NOMO-1 treated with dmso at 0.1 percent for 144 hours (cell line): ENCODE measurements at regions not wholly inside any gene's neighbourhood (a gene's known extent, or its start where the extent isn't known, plus 50 kb on each side); places are given as distances from the start of the nearest gene placed in this dataset.

Experiments
- DNase-seq: peaks from one replicate; lab custom pipeline; 2025; ENCODE audit not compliant: unreplicated experiment; lab: John Stamatoyannopoulos, UW

DNA sequence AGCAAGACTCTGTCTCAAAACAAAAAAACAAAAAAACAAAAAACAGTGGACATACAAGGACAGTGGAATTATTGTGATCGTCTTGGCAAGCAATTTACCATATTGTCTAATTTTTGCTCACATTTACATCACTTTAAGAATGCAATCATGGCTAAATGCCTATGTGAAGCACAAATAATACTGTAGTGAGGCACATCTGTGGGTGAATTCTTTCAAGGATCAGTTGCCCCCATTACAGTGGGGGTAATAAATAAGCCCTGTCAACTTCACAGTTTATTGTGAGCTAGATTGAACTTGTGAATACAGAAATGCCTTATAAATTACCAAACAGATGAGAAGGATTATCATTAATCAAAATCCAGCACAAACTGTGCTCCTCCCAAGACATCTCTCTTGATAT, 150.2 kb upstream of the PAPPA start:
- no peak for DNase-seq

DNA sequence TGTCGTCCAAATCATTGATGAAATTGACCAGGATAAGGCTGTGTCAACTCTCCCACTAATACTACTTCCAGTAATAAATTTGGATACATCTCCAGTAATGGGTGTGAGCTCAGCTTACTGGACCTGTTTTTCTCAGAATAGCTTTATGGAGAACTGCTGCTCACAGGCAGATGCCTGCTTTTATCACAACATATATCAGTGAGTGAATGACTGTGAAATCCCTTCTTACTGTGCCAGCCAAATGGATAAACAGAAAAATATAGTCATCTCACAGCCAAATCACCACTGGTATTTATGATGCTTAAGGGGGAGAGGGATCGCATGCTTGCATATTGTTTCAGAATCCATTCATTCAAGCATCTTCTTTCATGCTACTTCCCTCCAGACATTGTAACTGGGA, 148.4 kb upstream of the PAPPA start:
- DNase-seq, result no peak

DNA sequence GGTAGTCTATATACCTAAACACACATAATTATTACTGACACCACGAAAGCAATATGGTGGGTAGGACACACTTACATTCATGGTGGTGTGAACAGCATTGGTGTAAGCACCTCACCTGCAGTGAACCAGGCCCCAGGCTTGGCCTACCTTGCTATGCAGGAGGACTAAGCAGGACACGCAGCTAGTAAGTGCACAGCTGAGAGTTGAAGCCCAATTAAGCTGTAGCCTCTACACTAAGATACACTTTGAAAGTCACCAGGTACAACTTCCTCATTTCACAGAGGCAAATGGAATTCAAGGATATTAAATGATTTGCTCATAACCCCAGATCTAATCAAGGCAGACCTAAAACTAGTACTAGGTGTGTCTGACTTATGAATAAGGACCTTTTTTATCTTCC, 145.8 kb upstream of the PAPPA start:
- no peak for DNase-seq

DNA sequence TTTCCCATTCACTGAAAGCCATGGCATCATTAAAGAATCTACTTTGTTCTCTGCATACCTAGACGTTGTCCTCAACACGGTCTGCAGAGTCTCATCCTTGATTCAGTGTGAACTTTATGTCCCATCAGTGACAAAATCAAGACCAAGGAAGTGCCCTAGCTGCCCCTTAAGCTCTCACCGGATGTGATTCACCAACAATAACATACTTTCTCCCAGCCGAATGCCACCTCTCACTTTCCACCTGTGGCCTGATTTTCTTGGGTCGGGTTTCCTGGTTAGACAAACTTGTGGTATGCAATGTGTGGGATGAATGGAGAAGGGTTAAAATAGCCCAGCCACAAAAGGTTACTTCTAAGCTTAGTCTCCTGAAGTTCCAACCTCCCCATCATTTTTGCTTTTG, 145.3 kb upstream of the PAPPA start:
- DNase-seq, result no peak

DNA sequence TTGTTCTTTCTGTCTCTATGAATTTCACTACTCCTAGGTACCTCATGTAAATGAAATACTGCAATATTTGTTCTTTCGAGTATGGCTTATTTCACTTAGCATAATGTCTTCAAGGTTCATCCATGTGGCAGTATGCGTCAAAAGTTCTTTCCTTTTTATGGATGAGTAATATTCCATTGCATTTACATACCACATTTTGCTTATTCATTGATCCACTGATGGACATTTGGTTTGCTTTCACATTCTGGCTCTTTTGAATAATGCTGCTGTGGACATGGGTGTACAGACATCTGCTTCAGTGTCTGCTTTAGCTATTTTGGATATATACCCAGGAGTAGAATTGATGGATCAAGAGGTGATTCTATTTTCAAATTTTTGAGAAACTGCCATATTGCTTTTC, 144.2 kb upstream of the PAPPA start:
- DNase-seq, result no peak

DNA sequence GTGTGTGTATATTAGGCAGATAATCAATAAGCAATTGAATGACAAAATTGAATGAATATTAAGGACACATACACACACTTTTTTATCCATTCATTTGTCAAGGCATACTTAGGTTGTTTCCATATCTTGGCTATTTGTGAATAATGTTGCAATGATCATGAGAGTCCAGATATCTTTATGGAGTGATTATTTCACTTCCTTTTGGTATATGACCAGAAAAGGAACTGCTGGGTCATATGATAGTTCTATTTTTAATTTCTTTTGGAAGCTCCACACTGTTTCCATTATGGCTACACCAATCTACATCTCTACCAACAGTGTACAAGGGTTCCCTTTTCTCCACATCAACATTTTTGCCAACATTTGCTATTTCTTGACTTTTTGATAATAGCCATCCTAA, 137.7 kb upstream of the PAPPA start:
- DNase-seq, result no peak

DNA sequence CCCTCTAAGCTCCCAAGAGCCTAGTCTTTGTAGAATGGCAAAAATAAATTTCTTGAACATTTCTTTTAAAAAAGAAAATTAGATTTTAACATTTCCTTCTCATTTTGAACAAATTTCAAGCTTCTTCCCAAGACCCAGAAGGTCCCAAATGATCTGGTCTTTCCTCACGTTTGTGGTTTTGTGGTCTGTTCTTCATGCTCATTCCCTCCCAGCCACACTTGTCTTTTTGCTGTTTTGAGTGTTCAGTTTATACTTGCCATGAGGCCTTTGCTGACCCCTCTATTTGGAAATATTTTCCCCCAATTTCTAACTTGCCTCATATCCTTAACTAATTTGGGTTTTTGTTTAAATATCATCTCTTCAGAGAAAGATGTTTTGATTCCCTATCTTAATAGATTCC, 133.4 kb upstream of the PAPPA start:
- no peak for DNase-seq

DNA sequence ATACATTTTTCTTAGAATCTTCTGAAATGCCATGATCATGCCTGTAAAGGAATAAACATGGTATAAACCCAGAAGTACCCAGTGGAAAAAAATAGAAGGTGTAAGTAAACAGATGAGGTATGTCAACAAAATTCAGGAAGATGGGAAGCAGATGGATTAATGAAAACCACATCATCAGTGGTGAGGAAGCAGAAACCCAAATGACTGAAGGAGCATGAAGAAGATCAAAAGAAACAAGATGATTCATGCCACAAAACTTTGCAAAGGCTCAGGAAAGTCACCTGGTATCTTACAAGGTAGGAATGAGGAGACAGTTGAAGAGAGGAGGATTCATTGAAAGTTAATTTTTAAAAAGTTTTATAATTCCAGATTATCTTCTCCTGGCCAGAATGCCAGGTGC, 132.8 kb upstream of the PAPPA start:
- DNase-seq, result no peak

DNA sequence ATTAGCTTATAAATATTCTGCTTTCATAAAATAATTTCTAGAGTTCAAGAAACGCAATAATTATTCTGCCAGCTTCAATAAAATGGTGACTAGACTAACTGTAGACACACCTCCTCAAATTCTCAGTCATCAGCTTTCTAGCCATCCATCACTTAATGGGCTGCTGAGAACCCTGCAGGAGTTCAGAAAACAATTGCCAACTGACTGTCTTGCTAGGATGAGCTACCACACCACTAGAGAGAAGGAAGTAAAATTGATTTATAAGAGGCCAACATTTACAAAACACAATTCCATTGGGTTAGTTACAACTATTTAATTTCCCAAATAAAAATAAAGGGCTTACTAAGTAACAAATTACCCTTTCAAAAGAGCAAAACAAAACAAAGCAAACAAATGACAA, 126.5 kb upstream of the PAPPA start:
- no peak for DNase-seq

DNA sequence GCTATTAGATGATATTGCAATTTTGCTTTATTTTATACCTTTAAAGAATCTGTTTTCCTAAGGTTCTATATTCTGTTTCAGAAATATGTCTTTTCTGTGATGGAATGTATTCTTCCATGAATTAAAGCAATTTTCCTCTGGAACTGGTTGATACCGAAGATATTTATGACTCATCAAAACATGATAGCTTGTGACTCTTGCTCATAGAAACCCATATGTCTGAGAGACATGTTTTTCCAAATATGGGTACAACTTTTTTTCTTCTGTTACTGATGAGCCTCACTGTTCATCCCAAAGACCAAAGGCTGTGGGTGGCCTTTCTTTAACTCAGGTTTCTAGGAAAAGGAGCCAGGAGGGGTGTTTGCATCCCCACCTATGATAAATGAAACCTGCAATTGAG, 126.1 kb upstream of the PAPPA start:
- no peak for DNase-seq

DNA sequence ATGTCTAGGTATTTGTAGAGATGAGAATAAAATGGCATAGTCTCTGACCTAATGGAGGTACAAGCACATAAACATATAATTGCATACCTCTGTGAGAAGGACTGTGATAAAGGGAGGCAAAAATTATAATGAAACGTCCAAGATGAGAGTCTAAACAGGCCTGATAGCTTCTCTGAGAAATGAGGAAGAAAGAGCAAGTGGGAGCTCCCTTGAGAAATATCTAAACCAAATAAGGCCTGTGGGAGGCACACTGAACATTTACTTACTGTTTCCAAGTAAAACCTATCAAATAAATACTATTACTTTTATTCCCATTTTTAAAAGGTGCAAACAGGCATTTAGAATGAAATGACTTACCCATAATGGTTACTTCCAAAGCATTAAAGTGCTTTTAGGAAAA, 125.6 kb upstream of the PAPPA start:
- no peak for DNase-seq

DNA sequence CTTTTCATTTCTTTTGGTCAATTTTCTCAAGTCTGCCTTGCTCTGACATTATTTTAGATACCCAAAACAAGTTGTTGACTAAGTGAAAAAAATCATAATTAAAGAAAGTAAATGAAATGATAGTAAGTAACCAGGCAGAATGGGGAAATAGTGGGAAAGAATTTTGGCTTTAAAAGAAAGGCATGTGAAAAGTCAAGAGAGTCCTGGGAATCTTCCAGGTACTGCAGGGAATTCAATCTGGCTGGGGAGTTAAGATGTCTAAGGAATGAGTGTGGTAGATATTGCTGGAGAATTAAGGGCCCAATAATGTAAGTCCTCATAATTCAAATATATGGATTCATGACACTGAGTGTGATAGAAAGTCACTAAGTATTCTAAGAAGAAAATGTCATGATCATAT, 123.1 kb upstream of the PAPPA start:
- no peak for DNase-seq

DNA sequence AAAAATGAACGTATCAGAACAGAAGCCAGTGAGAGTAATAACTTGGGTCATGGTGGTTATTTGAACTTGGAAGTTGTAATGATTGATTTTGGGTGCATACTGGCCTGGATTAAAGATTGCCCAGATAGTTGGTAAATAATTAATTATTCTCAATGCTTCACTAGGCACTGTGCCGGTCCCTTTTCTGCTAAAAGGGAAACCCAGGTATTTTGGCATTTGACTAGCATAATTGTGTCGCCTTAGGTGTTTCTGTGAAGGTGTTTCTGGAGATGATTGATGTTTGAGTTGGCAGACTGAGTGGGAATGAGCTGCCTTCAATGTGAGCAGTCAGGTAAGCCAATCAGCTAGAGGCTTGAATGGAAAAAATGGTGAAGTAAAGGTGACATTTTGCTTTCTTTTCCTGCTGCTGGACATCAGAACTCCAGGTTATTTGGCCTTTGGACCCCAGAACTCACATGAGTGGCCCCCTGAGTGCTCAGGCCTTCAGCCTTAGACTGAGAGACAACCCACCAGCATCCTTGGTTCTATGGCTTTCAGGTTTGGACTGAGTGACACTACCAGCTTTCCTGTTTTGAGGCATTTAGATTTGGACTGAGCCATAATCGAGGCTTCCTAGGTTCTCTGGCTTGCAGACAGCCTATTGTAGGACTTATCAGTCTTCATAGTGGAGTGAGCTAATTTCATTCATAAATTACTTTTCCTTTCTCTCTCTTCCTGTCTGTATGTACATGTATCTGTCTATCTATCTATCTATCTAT, 120.7 kb upstream of the PAPPA start:
- DNase-seq, result no peak

DNA sequence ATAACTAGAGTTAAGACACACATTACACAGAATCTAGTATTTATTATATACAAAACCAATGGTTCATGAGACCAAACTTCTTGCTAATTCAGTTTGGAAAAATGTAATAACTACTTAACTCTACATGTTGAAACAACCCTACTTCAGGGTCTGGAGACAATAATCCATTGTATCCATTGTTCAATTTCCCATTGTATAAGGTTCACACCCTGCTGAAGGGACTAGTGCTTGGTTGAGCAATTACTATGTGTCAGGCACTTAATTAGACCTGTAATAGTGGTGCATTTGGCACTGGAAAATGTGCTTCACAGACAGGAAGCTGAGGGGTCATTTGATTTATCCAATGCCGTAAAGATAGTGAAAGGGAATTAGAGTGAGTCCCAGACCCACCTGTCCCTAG, 114.3 kb upstream of the PAPPA start:
- no peak for DNase-seq

DNA sequence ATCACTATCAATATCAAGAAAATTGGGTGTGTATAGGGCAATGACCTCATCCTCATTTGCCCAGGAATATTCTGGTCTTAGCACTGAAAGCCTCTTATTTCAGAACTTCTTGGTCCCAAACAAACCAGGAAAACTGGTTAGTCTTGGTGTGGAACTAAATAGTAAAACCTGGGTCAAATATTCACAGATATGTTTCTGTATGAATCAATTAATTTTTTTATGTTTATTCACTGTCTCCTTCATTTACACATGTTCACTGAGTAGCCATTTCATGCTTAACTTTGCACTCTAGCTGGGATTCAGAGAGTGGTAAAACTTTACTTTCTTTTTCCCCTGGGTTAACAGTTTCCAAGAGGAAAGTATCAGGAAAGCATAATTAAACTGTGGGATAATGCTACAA, 113.7 kb upstream of the PAPPA start:
- DNase-seq, result no peak

DNA sequence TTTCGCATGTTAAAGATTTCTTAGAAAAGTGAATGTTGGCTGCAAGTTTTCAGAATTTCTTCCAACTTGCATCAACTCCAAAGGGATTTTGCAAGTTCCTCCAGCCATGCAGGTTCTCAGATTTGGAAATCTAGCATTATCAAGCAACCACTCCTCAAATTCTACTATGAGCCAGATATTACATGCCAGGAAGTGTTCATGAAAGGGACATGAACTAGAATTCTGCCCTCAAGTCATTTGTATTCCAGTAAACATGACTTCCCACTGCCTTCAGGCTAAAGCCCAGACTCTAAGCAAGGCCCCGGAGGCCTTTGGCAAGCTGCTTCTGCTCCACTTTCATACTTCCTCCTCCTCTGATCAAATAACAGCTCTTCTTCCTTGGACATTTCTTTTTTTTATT, 111.3 kb upstream of the PAPPA start:
- DNase-seq, result no peak

DNA sequence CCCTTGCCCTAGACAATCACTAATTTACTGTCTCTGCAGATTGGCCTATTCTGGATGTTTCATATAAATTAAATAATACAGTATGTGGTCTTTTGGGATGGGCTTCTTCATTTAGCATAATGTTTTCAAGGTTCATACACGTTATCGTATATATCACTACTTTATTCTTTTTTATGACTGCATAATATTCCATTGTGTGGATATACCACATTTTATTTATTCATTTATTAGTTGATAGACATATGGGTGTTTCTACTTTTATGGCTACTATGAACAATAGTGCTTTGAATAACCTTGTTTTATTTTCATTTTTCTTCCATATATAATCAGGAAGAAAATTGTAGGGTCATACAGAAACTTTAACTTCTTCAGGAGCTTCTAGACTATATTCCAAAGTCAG, 108.5 kb upstream of the PAPPA start:
- no peak for DNase-seq

DNA sequence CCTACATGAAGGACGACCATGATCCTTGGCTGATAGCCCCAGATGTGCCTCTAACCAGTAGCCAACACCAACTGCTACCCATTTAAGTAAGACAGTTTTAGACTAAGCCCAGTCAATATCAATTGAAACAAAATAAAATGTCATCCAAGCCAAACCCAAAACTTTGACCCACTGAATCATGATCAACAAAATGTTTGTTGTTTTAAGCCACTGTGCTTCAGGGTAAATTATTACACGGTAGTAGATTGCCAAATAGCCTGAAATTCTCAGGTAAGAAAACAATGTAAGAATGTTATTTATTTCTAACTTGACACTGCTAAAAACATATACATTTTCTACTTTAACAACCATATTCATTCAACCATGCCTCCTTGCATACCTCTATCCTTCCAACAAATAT, 105.5 kb upstream of the PAPPA start:
- no peak for DNase-seq

DNA sequence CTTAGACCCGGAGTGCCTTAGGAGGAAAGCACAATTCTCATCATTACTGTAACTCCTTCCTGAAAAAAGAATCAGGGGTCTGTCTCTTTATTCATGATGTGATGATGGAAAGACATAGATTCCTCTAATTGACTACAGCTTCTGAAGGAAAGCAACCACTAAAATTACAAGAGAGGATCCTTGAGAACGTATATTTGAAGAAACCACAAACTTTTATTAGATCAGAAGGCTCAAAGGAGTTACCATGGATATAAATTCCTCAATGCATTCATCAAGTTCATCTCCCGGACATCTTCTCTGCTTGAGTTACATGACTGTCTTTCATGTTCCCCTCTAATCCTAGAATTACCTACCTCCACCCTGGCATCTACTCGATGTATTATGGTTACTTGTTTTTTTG, 104.1 kb upstream of the PAPPA start:
- no peak for DNase-seq

DNA sequence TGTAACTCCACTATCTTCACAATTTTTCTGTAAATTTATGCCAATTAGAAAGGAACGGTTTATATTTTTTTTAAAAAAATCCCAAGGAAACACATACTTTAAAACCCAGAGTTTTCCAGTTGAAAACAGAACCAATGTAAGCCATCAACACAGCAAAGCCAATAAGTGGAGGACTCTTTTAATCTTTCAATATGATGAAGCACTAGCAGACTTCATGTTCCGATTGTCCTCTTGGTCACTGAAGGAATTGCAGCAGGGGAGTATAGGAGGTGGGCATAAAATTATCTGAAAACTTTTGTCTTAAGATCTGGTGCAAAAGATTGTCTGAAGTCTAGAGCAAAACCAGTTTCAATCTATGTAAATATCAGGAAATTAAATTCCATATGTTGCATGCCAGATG, 102.1 kb upstream of the PAPPA start:
- no peak for DNase-seq

DNA sequence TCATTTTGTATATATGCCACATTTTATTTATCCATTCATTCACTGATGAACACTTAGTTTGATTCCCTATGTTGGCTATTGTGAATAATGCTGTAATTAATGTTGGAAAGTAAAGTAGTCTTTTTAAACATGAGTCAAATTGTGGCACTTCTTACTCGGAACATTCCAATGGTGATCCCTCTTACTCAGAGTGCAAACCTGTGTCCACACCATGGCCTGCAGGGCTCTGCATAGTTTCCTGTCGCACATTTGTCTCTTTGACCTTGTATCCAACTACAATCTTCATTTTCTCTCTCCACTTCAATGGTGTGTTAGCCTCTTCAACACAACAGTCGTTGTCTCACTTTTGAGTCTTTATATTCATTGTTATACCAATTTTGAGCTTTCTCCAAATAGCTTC, 98.1 kb upstream of the PAPPA start:
- no peak for DNase-seq

DNA sequence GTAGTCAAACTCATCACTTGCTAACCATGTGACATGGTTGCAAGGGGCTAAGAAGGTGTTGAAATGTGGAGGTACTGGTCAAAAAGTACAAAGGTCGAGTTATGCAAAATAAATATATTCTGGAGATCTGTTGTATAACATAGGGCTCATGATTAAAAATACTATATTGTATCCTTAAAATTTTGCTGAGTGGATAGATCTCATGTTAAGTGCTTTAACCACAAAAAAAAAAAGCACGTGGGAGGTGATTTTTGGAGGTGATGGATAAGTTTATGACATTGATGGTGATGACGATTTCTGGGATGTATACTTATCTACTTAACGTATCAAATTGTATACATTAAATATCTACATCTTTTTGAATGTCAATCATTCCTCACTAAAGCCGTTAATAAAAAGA, 96.2 kb upstream of the PAPPA start:
- DNase-seq, result no peak

DNA sequence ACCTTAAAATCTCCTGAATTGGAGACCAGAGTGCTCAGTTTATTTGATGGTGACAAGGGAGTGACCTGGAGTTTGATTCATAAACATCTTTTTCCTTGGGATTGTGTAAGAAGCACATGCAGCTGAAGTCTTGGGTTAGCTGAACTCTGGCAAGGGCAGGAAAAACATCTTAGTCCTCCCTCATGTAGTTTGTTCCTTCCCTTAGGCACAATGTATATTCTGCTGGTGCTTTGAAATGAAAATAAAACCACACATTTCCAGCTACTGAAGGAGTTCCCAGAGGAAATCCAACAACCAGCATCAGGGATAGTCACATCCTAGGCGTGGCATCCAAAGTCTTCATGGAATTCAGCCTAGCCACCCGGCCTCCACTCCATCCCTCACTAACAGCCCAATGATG, 95.2 kb upstream of the PAPPA start:
- no peak for DNase-seq

DNA sequence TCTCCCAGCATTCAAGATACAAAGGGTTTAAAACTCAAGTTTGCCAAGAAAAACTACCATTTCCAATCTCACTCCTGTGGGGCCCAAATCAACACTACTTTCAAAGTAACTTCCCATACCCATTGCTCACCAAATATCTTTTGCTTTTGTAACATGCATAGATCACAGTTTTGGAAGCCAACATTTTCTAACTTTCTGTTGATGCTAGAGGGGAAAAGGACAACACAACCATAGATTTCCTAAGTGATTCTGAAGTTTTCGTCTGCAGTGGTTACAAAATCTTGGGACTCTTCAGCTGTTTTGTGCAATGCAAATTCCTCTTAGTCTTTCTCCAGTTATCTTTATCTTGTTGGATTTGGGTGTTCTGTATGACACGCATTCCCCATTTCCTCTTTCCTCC, 94.1 kb upstream of the PAPPA start:
- DNase-seq, result no peak
